H4 (cell line): ENCODE measurements at regions not wholly inside any gene's neighbourhood (a gene's known extent, or its start where the extent isn't known, plus 50 kb on each side); places are given as distances from the start of the nearest gene placed in this dataset.
"Not testable (repeated sequence)": the region's sequence is repeated elsewhere in the genome, so short reads cannot be mapped to it uniquely, and the experiment has no call there.

Experiments used
- DNase-seq: peaks from one replicate; pipeline ENCODE4 v3.0.0-alpha.2; 2015; ENCODE audit warnings: low spot score

GRCh38 chr4:124104628-124105027, 607.9 kb downstream of the ANKRD50 start:
- DNase-seq = no peak

GRCh38 chr4:124105212-124105611, 607.3 kb downstream of the ANKRD50 start:
- DNase-seq = peak; percentile 38

- DNase-seq = no peak
Measured at GRCh38 chr4:124111411-124111810, 601.1 kb downstream of the ANKRD50 start.

- DNase-seq = peak; percentile 58
Measured at GRCh38 chr4:124111922-124112321, 600.6 kb downstream of the ANKRD50 start.

- no peak for DNase-seq
Measured at GRCh38 chr4:124118061-124118460, 594.5 kb downstream of the ANKRD50 start.

GRCh38 chr4:124121461-124121971, 591.0 kb downstream of the ANKRD50 start:
- no peak for DNase-seq

- DNase-seq = no peak
Measured at GRCh38 chr4:124123181-124123580, 589.4 kb downstream of the ANKRD50 start.

GRCh38 chr4:124123721-124124120, 588.8 kb downstream of the ANKRD50 start:
- no peak for DNase-seq

GRCh38 chr4:124131324-124131723, 581.2 kb downstream of the ANKRD50 start:
- not testable (repeated sequence) for DNase-seq

GRCh38 chr4:124132161-124132560, 580.4 kb downstream of the ANKRD50 start:
- no peak for DNase-seq

- DNase-seq = no peak
Measured at GRCh38 chr4:124133753-124134152, 578.8 kb downstream of the ANKRD50 start.

- DNase-seq = peak; percentile 12
Measured at GRCh38 chr4:124135409-124135813, 577.1 kb downstream of the ANKRD50 start.

- no peak for DNase-seq
Measured at GRCh38 chr4:124139044-124139443, 573.5 kb downstream of the ANKRD50 start.

- no peak for DNase-seq
Measured at GRCh38 chr4:124143632-124144031, 568.9 kb downstream of the ANKRD50 start.

GRCh38 chr4:124144238-124144654, 568.3 kb downstream of the ANKRD50 start:
- DNase-seq = peak; percentile 7

- DNase-seq = no peak
Measured at GRCh38 chr4:124146068-124146467, 566.5 kb downstream of the ANKRD50 start.

GRCh38 chr4:124151031-124151430, 561.5 kb downstream of the ANKRD50 start:
- no peak for DNase-seq

GRCh38 chr4:124152132-124152531, 560.4 kb downstream of the ANKRD50 start:
- DNase-seq = no peak

- no peak for DNase-seq
Measured at GRCh38 chr4:124155239-124155638, 557.3 kb downstream of the ANKRD50 start.

GRCh38 chr4:124157396-124158083, 555.0 kb downstream of the ANKRD50 start:
- no peak for DNase-seq

GRCh38 chr4:124163401-124163800, 549.1 kb downstream of the ANKRD50 start:
- no peak for DNase-seq

- DNase-seq = no peak
Measured at GRCh38 chr4:124167602-124168001, 544.9 kb downstream of the ANKRD50 start.

- not testable (repeated sequence) for DNase-seq
Measured at GRCh38 chr4:124169524-124169923, 543.0 kb downstream of the ANKRD50 start.

GRCh38 chr4:124173912-124174311, 538.6 kb downstream of the ANKRD50 start:
- DNase-seq = no peak
